Peyer's patch (tissue), 4 donors: ENCODE measurements at regions not wholly inside any gene's neighbourhood (a gene's known extent, or its start where the extent isn't known, plus 50 kb on each side); places are given as distances from the start of the nearest gene placed in this dataset.
A peak's percentile ranks its signal among the peaks of the same experiment; 100 is the strongest.

Source experiments
- POLR2A ChIP-seq, 2 donors: fragments of 450-650 bp; IDR thresholded peaks; one replicate each; pipeline ENCODE4 v1.5.1; 2017; ENCODE audit warnings: antibody characterized with exemption in 2 of 2, mild to moderate bottlenecking in 2 of 2, moderate library complexity in 2 of 2
- TF ChIP-seq, protein P1 (sequence below), 6 experiments: fragments of 450-650 bp in 4 of 6; fragments of 200-600 bp in 2 of 6; sonication (generic) in 1 of 6; IDR thresholded peaks; one replicate each; pipeline ENCODE4 v1.5.1; 2017 to 2019; ENCODE audit warnings: antibody characterized with exemption in 6 of 6, mild to moderate bottlenecking in 3 of 6, moderate library complexity in 1 of 6

DNA sequence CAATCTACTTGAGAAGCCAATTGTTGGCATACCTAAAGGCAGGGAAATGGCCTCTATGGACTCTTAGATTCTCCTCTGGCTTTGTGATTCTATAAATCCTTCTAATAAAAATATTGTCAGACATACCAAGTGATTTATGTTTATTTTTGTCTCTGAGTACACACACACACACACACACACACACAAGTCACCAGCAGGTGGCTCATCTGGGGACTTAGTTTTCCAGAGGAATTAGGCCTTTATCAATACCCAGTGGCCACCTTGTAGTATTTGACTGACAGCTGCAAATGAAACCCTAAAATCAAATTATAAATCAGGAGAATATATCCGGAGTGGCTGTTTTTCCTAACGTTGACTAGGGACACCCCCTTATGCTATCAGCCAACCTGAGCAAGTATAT, 258.5 kb downstream of the BRINP2 start:
- TF ChIP-seq, protein P1, sequence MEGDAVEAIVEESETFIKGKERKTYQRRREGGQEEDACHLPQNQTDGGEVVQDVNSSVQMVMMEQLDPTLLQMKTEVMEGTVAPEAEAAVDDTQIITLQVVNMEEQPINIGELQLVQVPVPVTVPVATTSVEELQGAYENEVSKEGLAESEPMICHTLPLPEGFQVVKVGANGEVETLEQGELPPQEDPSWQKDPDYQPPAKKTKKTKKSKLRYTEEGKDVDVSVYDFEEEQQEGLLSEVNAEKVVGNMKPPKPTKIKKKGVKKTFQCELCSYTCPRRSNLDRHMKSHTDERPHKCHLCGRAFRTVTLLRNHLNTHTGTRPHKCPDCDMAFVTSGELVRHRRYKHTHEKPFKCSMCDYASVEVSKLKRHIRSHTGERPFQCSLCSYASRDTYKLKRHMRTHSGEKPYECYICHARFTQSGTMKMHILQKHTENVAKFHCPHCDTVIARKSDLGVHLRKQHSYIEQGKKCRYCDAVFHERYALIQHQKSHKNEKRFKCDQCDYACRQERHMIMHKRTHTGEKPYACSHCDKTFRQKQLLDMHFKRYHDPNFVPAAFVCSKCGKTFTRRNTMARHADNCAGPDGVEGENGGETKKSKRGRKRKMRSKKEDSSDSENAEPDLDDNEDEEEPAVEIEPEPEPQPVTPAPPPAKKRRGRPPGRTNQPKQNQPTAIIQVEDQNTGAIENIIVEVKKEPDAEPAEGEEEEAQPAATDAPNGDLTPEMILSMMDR (IDR thresholded peaks at IDR 0.05): peak in 2 of 6 experiments; percentile 11 to 14
- no peak for TF ChIP-seq POLR2A (IDR thresholded peaks at IDR 0.05)
